Keratinocyte (primary cell): ENCODE measurements at regions not wholly inside any gene's neighbourhood (a gene's known extent, or its start where the extent isn't known, plus 50 kb on each side); places are given as distances from the start of the nearest gene placed in this dataset.

ENCODE experiments used
- DNase-seq: peaks from one replicate; pipeline ENCODE4 v3.0.0-alpha.2; 2011; ENCODE audit warnings: low read depth, missing footprints, low spot score
- FAIRE-seq: peaks from 2 replicates; lab custom pipeline; 2011; peaks lifted over from hg19 to GRCh38; lab: Jason Lieb, UNC
- H2AFZ ChIP-seq: 2 replicates; pipeline ENCODE4 v1.6.0; 2012; ENCODE audit warnings: low read length, control low read depth, inconsistent platforms; ENCODE audit not compliant: control insufficient read depth
- H3K27ac ChIP-seq: 2 replicates; pipeline ENCODE4 v1.5.1; 2011; ENCODE audit warnings: low read length; ENCODE audit not compliant: control insufficient read depth, insufficient read depth
- H3K27me3 ChIP-seq: 3 replicates; pipeline ENCODE4 v1.6.0; 2011; ENCODE audit warnings: low read length; ENCODE audit not compliant: control insufficient read depth, insufficient read depth; ENCODE audit errors: extremely low read depth
- H3K36me3 ChIP-seq, 2 experiments: 2 replicates in 1 of 2; 3 replicates in 1 of 2; pipeline ENCODE4 v1.5.1; 2011; ENCODE audit warnings: low read length in 2 of 2, mild to moderate bottlenecking in 1 of 2; ENCODE audit not compliant: control insufficient read depth in 2 of 2, insufficient read depth in 2 of 2; ENCODE audit errors: extremely low read depth in 1 of 2
- H3K4me1 ChIP-seq: 3 replicates; pipeline ENCODE4 v1.5.1; 2011; ENCODE audit warnings: low read length; ENCODE audit not compliant: control insufficient read depth, insufficient read depth; ENCODE audit errors: extremely low read depth
- H3K4me2 ChIP-seq: 3 replicates; pipeline ENCODE4 v1.6.0; 2011; ENCODE audit warnings: low read depth, low read length; ENCODE audit not compliant: control insufficient read depth, insufficient read depth; ENCODE audit errors: extremely low read depth
- H3K4me3 ChIP-seq, 3 experiments: fragments of 200-600 bp in 1 of 3; sonication (generic) in 1 of 3; 2 replicates in 2 of 3; 3 replicates in 1 of 3; pipeline ENCODE4 v1.5.1; 2011 to 2016; ENCODE audit warnings: low read length in 3 of 3, mild to moderate bottlenecking in 3 of 3, control low read depth in 2 of 3, inconsistent platforms in 1 of 3, low read depth in 1 of 3, mixed read lengths in 1 of 3, mixed run types in 1 of 3, moderate library complexity in 1 of 3; ENCODE audit not compliant: control insufficient read depth in 2 of 3, insufficient read depth in 2 of 3; ENCODE audit errors: extremely low read depth in 1 of 3
- H3K79me2 ChIP-seq: 2 replicates; pipeline ENCODE4 v1.6.0; 2012; ENCODE audit warnings: low read length; ENCODE audit not compliant: control insufficient read depth, insufficient read depth
- H3K9ac ChIP-seq: 3 replicates; pipeline ENCODE4 v1.6.0; 2011; ENCODE audit warnings: low read length; ENCODE audit not compliant: control insufficient read depth, insufficient read depth; ENCODE audit errors: extremely low read depth
- H3K9me1 ChIP-seq: 3 replicates; pipeline ENCODE4 v1.6.0; 2011; ENCODE audit warnings: low read length; ENCODE audit not compliant: control insufficient read depth, insufficient read depth; ENCODE audit errors: extremely low read depth
- H3K9me3 ChIP-seq: 2 replicates; pipeline ENCODE4 v1.5.1; 2012; ENCODE audit warnings: low read depth, low read length; ENCODE audit not compliant: control insufficient read depth
- H4K20me1 ChIP-seq: 3 replicates; pipeline ENCODE4 v1.6.0; 2011; ENCODE audit warnings: low read length; ENCODE audit not compliant: control insufficient read depth, insufficient read depth; ENCODE audit errors: extremely low read depth
- CTCF ChIP-seq, 3 experiments: IDR thresholded peaks in 1 of 3; conservative IDR thresholded peaks in 1 of 3; optimal IDR thresholded peaks in 1 of 3; 2 replicates in 2 of 3; 3 replicates in 1 of 3; pipeline versions ENCODE3 to v1.5.1; 2011; ENCODE audit warnings: low read length in 3 of 3, mild to moderate bottlenecking in 3 of 3, moderate library complexity in 2 of 3, control low read depth in 1 of 3, inconsistent platforms in 1 of 3; ENCODE audit not compliant: insufficient read depth in 2 of 3; ENCODE audit errors: extremely low read depth in 1 of 3
- EZH2 ChIP-seq: IDR thresholded peaks from one replicate; pipeline ENCODE4 v1.6.1; 2012; ENCODE audit warnings: inconsistent platforms, mild to moderate bottlenecking, low read length, moderate library complexity
- dilution Hi-C: fragments of 300-500 bp; cut with MboI; formaldehyde crosslinking; loops from one replicate; pipeline ENCODE4 v1.7.0; 2020; ENCODE audit warnings: low sequenced_read_pairs; ENCODE audit not compliant: extremely low pct_ligation_motif_present

GRCh38 chr3:13236557-13237173 lies 163.4 kb upstream of the IQSEC1 start:
- no peak overlapping the region for H3K4me3 ChIP-seq
- no peak overlapping the region for H3K9ac ChIP-seq
- H3K9me3 ChIP-seq, result no peaks in the 10 kb centered on the region
- no peaks in the 10 kb centered on the region for H3K79me2 ChIP-seq
- no peak overlapping the region for H3K27ac ChIP-seq
- dilution Hi-C loops, result no loop called here
- no peaks in the 10 kb centered on the region for H3K36me3 ChIP-seq
- H4K20me1 ChIP-seq, result peaks cover 2% of the 10 kb centered on the region
- H3K4me2 ChIP-seq, result no peak overlapping the region
- H3K27me3 ChIP-seq, result peaks cover 9% of the 10 kb centered on the region
- H3K9me1 ChIP-seq, result no peaks in the 10 kb centered on the region
- TF ChIP-seq EZH2 (no peak), CTCF (optimal IDR thresholded peaks at IDR 0.05 in 1 of 3, IDR thresholded peaks at IDR 0.05 in 1 of 3, conservative IDR thresholded peaks at IDR 0.05 in 1 of 3; ENCODE audit: extremely low read depth in 1 of 3, insufficient read depth in 2 of 3, low read length in 3 of 3) (no peak)
- no peak overlapping the region for H2AFZ ChIP-seq
- peaks cover 12% of the 10 kb centered on the region for H3K4me1 ChIP-seq
- FAIRE-seq, result no peak
- no peak for DNase-seq

- no peak overlapping the region for H3K27ac ChIP-seq
- H3K9me1 ChIP-seq, result no peaks in the 10 kb centered on the region
- H4K20me1 ChIP-seq, result peaks cover 2% of the 10 kb centered on the region
- peaks cover 12% of the 10 kb centered on the region for H3K4me1 ChIP-seq
- FAIRE-seq, result no peak
- H3K79me2 ChIP-seq, result no peaks in the 10 kb centered on the region
- no peak overlapping the region for H3K4me2 ChIP-seq
- H3K9ac ChIP-seq, result no peak overlapping the region
- H3K36me3 ChIP-seq, result no peaks in the 10 kb centered on the region
- DNase-seq, result no peak
- no peaks in the 10 kb centered on the region for H3K9me3 ChIP-seq
- TF ChIP-seq CTCF (optimal IDR thresholded peaks at IDR 0.05 in 1 of 3, IDR thresholded peaks at IDR 0.05 in 1 of 3, conservative IDR thresholded peaks at IDR 0.05 in 1 of 3; ENCODE audit: extremely low read depth in 1 of 3, insufficient read depth in 2 of 3, low read length in 3 of 3) (no peak), EZH2 (no peak)
- H3K4me3 ChIP-seq, result no peak overlapping the region
- H2AFZ ChIP-seq, result no peak overlapping the region
- peaks cover 9% of the 10 kb centered on the region for H3K27me3 ChIP-seq
- dilution Hi-C loops, result no loop called here
Measured at GRCh38 chr3:13235897-13236296, 162.7 kb upstream of the IQSEC1 start.
